Common myeloid progenitor, CD34-positive (primary cell): ENCODE measurements at regions not wholly inside any gene's neighbourhood (a gene's known extent, or its start where the extent isn't known, plus 50 kb on each side); places are given as distances from the start of the nearest gene placed in this dataset.
A peak's percentile ranks its signal among the peaks of the same experiment; 100 is the strongest.

Experiments
- CTCF ChIA-PET: fragments of 350-600 bp; sonication (Branson Sonifier 250); formaldehyde crosslinking; loops from one replicate; lab custom pipeline; 2021; ENCODE audit warnings: antibody characterized with exemption; lab: Charles Lee
- POLR2A ChIA-PET: fragments of 350-600 bp; sonication (Branson Sonifier 250); formaldehyde crosslinking; loops from one replicate; lab custom pipeline; 2021; ENCODE audit warnings: antibody characterized with exemption; lab: Charles Lee
- DNase-seq, 3 donors: peaks; one replicate each; pipeline versions ENCODE4 v3.0.0 to v3.0.0-alpha.2; 2013
- H3K27ac ChIP-seq, 2 experiments: 1 replicate in 1 of 2; 2 replicates in 1 of 2; pipeline ENCODE4 v1.7.0; 2013; ENCODE audit warnings: inconsistent platforms in 2 of 2, low read length in 2 of 2, mild to moderate bottlenecking in 2 of 2, low read depth in 1 of 2, moderate library complexity in 1 of 2; ENCODE audit not compliant: severe bottlenecking in 2 of 2, insufficient read depth in 1 of 2, poor library complexity in 1 of 2
- H3K27me3 ChIP-seq, 5 experiments: replicated peaks in 2 of 5; 1 replicate in 3 of 5; 2 replicates in 2 of 5; pipeline versions ENCODE4 v1.6.1 to v1.7.0; 2013; ENCODE audit warnings: low read length in 4 of 5, mild to moderate bottlenecking in 2 of 5, moderate library complexity in 2 of 5, inconsistent platforms in 1 of 5; ENCODE audit not compliant: insufficient read depth in 5 of 5, control insufficient read depth in 4 of 5
- H3K36me3 ChIP-seq, 4 experiments: 1 replicate in 2 of 4; 2 replicates in 2 of 4; pipeline versions ENCODE4 v1.6.1 to v1.7.0; 2013; ENCODE audit warnings: low read length in 3 of 4, control low read depth in 1 of 4, mild to moderate bottlenecking in 1 of 4; ENCODE audit not compliant: control insufficient read depth in 4 of 4, insufficient read depth in 4 of 4
- H3K4me1 ChIP-seq, 4 experiments: 1 replicate in 3 of 4; 2 replicates in 1 of 4; pipeline versions ENCODE4 v1.6.1 to v1.7.1; 2013; ENCODE audit warnings: low read length in 3 of 4, mild to moderate bottlenecking in 3 of 4, control low read depth in 1 of 4, inconsistent platforms in 1 of 4, moderate library complexity in 1 of 4; ENCODE audit not compliant: control insufficient read depth in 4 of 4, insufficient read depth in 4 of 4; ENCODE audit errors: control extremely low read depth in 1 of 4
- H3K4me3 ChIP-seq, 7 experiments: 1 replicate in 4 of 7; 2 replicates in 3 of 7; pipeline versions ENCODE4 v1.5.1 to v1.7.0; 2013; ENCODE audit warnings: mild to moderate bottlenecking in 7 of 7, low read length in 6 of 7, moderate library complexity in 6 of 7, inconsistent platforms in 2 of 7, low read depth in 2 of 7, control low read depth in 1 of 7; ENCODE audit not compliant: insufficient read depth in 4 of 7, control insufficient read depth in 1 of 7; ENCODE audit errors: extremely low read depth in 1 of 7
- H3K9me3 ChIP-seq, 5 experiments: 1 replicate in 4 of 5; 2 replicates in 1 of 5; pipeline versions ENCODE4 v1.6.1 to v1.7.1; 2013; ENCODE audit warnings: low read length in 4 of 5, mild to moderate bottlenecking in 2 of 5, inconsistent platforms in 1 of 5, low read depth in 1 of 5, moderate library complexity in 1 of 5; ENCODE audit not compliant: control insufficient read depth in 4 of 5, insufficient read depth in 2 of 5; ENCODE audit errors: control extremely low read depth in 1 of 5
- WGBS: methylation state at CpG from one replicate; pipeline ENCODE4 v1.1.5; 2013; ENCODE audit not compliant: insufficient coverage; 5-methylcytosine and 5-hydroxymethylcytosine counted together

DNA sequence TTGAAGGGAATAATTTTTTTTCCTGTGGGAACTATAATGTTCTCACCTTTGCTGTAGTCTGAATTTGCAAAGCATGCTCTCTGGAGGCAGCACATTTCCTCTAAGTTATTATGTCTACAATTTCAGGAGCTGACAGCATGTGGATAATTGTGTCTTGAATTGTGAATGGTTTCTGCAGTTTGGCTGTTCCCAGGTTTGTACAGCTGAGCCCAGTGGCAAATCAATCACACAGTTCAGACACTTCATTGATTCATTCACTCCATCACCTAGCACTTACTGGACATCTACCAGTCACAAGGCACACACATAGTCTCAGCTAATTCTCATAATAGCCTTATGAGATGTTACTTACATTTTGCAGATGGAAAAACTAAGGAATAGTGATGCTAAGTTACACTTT is 219.0 kb upstream of the ROPN1 start:
- CTCF ChIA-PET = no interaction called here
- H3K9me3 ChIP-seq = no peaks in the 10 kb centered on the region
- no peak for DNase-seq
- no peak overlapping the region for H3K27ac ChIP-seq
- peaks cover 0 to 24% (median 2%) of the 10 kb centered on the region in 5 experiments for H3K27me3 ChIP-seq
- H3K4me1 ChIP-seq = no peaks in the 10 kb centered on the region
- H3K4me3 ChIP-seq = no peak overlapping the region
- POLR2A ChIA-PET = no interaction called here
- no peaks in the 10 kb centered on the region for H3K36me3 ChIP-seq

DNA sequence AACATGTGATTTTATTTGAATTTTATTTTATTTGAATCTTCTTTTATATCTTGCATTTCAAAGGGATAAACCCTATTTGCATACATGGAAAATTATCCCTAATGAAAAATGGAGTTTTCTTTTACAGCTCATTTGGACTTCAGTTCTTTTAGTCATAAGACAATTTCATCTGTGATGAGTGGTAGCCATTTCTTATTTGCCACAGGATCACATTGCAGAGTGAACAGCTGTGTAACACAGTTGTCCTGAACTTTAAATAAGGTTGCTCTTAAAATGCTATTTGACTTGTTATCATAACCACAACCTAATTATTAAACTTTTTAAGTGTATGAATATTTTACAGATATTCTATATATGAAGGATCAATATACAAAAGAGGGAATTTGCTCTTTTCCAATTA is 221.7 kb upstream of the ROPN1 start:
- no peak for DNase-seq
- Histone ChIP-seq H3K27ac (no peak overlapping the region), H3K36me3 (no peaks in the 10 kb centered on the region), H3K27me3 (peaks cover 0 to 16% (median 2%) of the 10 kb centered on the region in 5 experiments), H3K9me3 (no peaks in the 10 kb centered on the region), H3K4me3 (no peak overlapping the region), H3K4me1 (no peaks in the 10 kb centered on the region)
- POLR2A ChIA-PET = no interaction called here
- CTCF ChIA-PET = no interaction called here

DNA sequence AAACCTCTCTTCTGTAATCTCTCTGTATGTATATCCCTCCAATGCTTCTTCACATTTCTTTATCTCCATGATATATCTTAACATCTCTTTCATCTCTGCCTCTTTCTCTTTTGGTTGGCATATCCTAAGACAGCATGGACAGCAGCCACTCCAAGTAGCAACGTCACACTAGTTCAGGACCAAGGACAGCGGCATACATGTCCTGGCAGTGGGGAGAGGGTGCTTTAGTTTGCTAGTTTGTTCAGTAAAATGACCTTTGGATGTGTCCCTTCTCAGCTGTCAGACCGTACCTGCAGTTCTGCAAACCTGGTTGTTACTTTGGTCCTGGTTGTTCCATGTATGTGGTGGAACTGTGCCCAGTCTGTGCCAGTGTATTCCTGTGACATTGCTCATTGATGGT is 225.6 kb upstream of the ROPN1 start:
- peak; percentile 62 to 89 (median 85) for DNase-seq
- H3K27me3 ChIP-seq = peaks cover 0 to 10% (median 2%) of the 10 kb centered on the region in 5 experiments
- 19% methylated on average over 3 of the region's 3 CpGs for WGBS
- POLR2A ChIA-PET = no interaction called here
- H3K27ac ChIP-seq = no peak overlapping the region
- no peaks in the 10 kb centered on the region for H3K9me3 ChIP-seq
- no peak overlapping the region for H3K4me3 ChIP-seq
- H3K4me1 ChIP-seq = no peaks in the 10 kb centered on the region
- CTCF ChIA-PET = interaction anchor here (0.6 kb wide), 1 partner anchor 666 kb away, joined by 3 read pairs; no protein-coding TSS in a partner anchor
- H3K36me3 ChIP-seq = no peaks in the 10 kb centered on the region

DNA sequence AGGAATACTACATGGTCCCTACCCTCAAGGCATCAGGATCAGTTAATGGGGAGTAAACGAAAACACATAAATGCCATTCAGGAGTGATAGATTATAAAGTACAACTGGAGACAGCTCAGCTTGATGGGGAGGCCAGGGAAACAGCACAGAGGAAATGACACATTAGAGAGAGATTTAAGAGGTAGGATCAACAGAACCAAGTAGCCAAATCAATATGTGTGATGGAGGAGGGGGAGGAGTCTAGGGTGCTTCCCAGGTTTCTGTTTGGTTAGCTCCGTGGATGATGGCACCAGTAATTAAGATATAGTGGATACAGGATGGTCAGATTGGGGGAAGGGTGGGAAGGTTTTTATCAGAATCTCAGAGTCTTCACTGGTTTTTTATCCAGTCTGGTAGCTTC is 229.5 kb upstream of the ROPN1 start:
- H3K9me3 ChIP-seq = no peaks in the 10 kb centered on the region
- POLR2A ChIA-PET = no interaction called here
- no peaks in the 10 kb centered on the region for H3K4me1 ChIP-seq
- H3K27me3 ChIP-seq = peaks cover 0 to 4% (median 2%) of the 10 kb centered on the region in 5 experiments
- no peak overlapping the region for H3K4me3 ChIP-seq
- no peaks in the 10 kb centered on the region for H3K36me3 ChIP-seq
- 86% methylated on average over 1 of the region's 2 CpGs for WGBS
- CTCF ChIA-PET = no interaction called here
- DNase-seq = no peak
- H3K27ac ChIP-seq = no peak overlapping the region

DNA sequence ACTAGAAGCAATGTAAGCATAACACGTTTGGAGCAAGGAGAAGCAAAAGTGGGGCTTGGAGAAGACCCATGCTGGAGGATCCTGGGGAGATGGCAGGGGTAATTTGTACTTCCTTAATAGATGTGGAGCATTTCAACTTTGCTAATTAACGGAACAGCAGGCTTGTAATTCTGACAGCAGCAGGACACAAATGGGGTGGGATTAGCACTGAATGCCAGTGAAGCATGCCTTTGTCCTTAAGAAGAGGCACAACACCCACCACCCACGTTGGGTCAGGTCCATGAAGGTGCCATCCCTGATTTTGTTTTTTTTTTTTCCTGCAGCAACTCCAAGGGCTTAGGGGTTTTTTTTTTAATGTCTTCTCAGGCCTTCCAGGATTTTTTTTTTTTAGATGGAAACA is 231.9 kb upstream of the ROPN1 start:
- CTCF ChIA-PET = no interaction called here
- no peaks in the 10 kb centered on the region for H3K36me3 ChIP-seq
- H3K27ac ChIP-seq = no peak overlapping the region

DNA sequence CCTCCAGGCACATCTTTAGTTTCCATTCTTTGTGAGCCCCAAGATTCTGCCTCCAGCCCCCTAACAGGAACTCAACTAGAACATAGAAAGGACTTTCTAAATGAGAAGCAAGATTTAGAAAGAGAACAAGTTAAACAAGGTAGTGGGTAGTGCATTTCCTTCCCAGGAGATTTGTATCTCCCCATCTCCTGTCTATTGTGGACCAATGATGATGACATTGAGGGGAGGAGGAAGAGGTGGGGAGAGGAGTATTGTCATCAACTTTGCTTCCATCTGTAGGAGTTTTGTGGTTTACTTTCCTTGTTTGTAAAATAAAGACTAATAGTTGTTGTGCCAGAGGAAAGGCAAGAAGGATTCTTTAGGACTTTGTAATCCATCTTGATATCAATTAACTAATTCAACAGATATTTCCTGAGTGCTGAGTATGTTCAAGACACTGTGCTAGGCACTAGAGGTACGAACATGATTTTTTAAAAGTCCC is 235.3 kb upstream of the ROPN1 start:
- DNase-seq = no peak
- Histone ChIP-seq H3K27ac (no peak overlapping the region), H3K9me3 (peaks cover 0 to 5% (median 2%) of the 10 kb centered on the region in 5 experiments), H3K4me1 (no peaks in the 10 kb centered on the region), H3K36me3 (no peaks in the 10 kb centered on the region), H3K27me3 (peaks cover 0 to 18% (median 8%) of the 10 kb centered on the region in 5 experiments), H3K4me3 (no peak overlapping the region)
- POLR2A ChIA-PET = interaction anchor here (0.8 kb wide), 1 partner anchor 31 kb away, joined by 3 read pairs; no protein-coding TSS in a partner anchor
- CTCF ChIA-PET = no interaction called here
- no CpG with 5 or more reads among the region's 1 CpG for WGBS

More for the DNA sequence above, 231.9 kb upstream of the ROPN1 start:
- POLR2A ChIA-PET = no interaction called here
- no peak for DNase-seq
- Histone ChIP-seq H3K4me3 (no peak overlapping the region), H3K27me3 (peaks cover 0 to 6% (median 2%) of the 10 kb centered on the region in 5 experiments), H3K9me3 (peaks cover 0 to 4% (median 2%) of the 10 kb centered on the region in 5 experiments), H3K4me1 (no peaks in the 10 kb centered on the region)
- WGBS = 92% methylated on average over 3 of the region's 3 CpGs

DNA sequence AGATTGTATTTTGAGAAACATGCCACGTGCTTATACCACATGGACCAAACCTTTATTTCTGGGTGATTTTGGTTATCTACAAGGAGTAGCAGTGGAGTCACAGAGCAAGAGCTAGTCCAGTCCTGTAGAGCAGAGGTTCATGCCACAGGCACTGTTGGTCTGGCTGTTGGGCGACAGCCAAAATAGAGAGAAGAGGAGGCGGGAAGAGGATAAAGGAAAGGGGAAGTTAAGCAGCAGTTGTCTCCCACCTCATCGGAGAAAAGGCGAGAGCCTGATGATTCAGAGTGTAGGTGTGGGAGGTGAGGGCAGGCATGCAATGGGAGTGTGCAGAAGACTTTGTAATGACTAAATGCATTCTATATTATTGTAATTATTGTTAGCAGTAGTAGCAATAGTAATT is 237.5 kb upstream of the ROPN1 start:
- ChIA-PET POLR2A (no interaction called here), CTCF (no interaction called here)
- DNase-seq = no peak

More for the DNA sequence above, 237.5 kb upstream of the ROPN1 start:
- Histone ChIP-seq H3K27me3 (peaks cover 0 to 21% (median 8%) of the 10 kb centered on the region in 5 experiments), H3K36me3 (no peaks in the 10 kb centered on the region), H3K4me1 (no peaks in the 10 kb centered on the region), H3K9me3 (peaks cover 0 to 5% (median 2%) of the 10 kb centered on the region in 5 experiments), H3K27ac (no peak overlapping the region), H3K4me3 (no peak overlapping the region)
- 55% methylated on average over 5 of the region's 5 CpGs for WGBS
